Astrocyte (in vitro differentiated cells and primary cell): ENCODE measurements at regions not wholly inside any gene's neighbourhood (a gene's known extent, or its start where the extent isn't known, plus 50 kb on each side); places are given as distances from the start of the nearest gene placed in this dataset.
"Not testable (repeated sequence)": the region's sequence is repeated elsewhere in the genome, so short reads cannot be mapped to it uniquely, and the experiment has no call there.

Experiments used
- DNase-seq: peaks from one replicate; pipeline ENCODE4 v3.0.0-alpha.2; 2010; ENCODE audit warnings: low read depth
- FAIRE-seq: peaks from 2 replicates; lab custom pipeline; 2011; peaks lifted over from hg19 to GRCh38; lab: Jason Lieb, UNC
- H2AFZ ChIP-seq: 2 replicates; pipeline ENCODE4 v1.6.0; 2012; ENCODE audit warnings: low read depth, low read length, inconsistent platforms
- H3K27ac ChIP-seq: 2 replicates; pipeline ENCODE4 v1.5.1; 2011; ENCODE audit warnings: low read depth, low read length, inconsistent platforms
- H3K27me3 ChIP-seq: 2 replicates; pipeline ENCODE4 v1.6.0; 2011; ENCODE audit warnings: low read length, inconsistent platforms; ENCODE audit not compliant: insufficient read depth
- H3K36me3 ChIP-seq: 2 replicates; pipeline ENCODE4 v1.5.1; 2011; ENCODE audit warnings: low read length, inconsistent platforms; ENCODE audit not compliant: insufficient read depth
- H3K4me1 ChIP-seq: 2 replicates; pipeline ENCODE4 v1.5.1; 2011; ENCODE audit warnings: low read length, inconsistent platforms; ENCODE audit not compliant: insufficient read depth
- H3K4me2 ChIP-seq: 2 replicates; pipeline ENCODE4 v1.6.0; 2012; ENCODE audit warnings: low read length, inconsistent platforms
- H3K4me3 ChIP-seq: 2 replicates; pipeline ENCODE4 v1.5.1; 2011; ENCODE audit warnings: low read depth, mild to moderate bottlenecking, low read length, inconsistent platforms; ENCODE audit not compliant: insufficient read depth
- H3K79me2 ChIP-seq: 2 replicates; pipeline ENCODE4 v1.6.0; 2012; ENCODE audit warnings: mild to moderate bottlenecking, low read length, inconsistent platforms; ENCODE audit not compliant: insufficient read depth
- H3K9ac ChIP-seq: 2 replicates; pipeline ENCODE4 v1.6.0; 2012; ENCODE audit warnings: mild to moderate bottlenecking, low read length, inconsistent platforms
- H3K9me3 ChIP-seq: 2 replicates; pipeline ENCODE4 v1.5.1; 2012; ENCODE audit warnings: low read depth, mild to moderate bottlenecking, low read length, inconsistent platforms; ENCODE audit not compliant: insufficient read depth
- H4K20me1 ChIP-seq: 2 replicates; pipeline ENCODE4 v1.6.0; 2012; ENCODE audit warnings: low read length, inconsistent platforms; ENCODE audit not compliant: insufficient read depth
- H3K27ac Mint-ChIP-seq: one replicate; pipeline ENCODE4 v1.8.0; 2021; ENCODE audit warnings: mild to moderate bottlenecking, mixed read lengths; ENCODE audit not compliant: unreplicated experiment
- H3K27me3 Mint-ChIP-seq: one replicate; pipeline ENCODE4 v1.8.0; 2021; ENCODE audit warnings: low read depth, mixed read lengths; ENCODE audit not compliant: unreplicated experiment
- H3K36me3 Mint-ChIP-seq: one replicate; pipeline ENCODE4 v1.8.0; 2021; ENCODE audit warnings: low read depth, mixed read lengths; ENCODE audit not compliant: unreplicated experiment
- H3K4me1 Mint-ChIP-seq: one replicate; pipeline ENCODE4 v1.8.0; 2021; ENCODE audit warnings: low read depth, mixed read lengths; ENCODE audit not compliant: unreplicated experiment
- H3K4me3 Mint-ChIP-seq: one replicate; pipeline ENCODE4 v1.8.0; 2021; ENCODE audit warnings: mild to moderate bottlenecking, moderate library complexity, mixed read lengths; ENCODE audit not compliant: unreplicated experiment
- H3K9me3 Mint-ChIP-seq: one replicate; pipeline ENCODE4 v1.8.0; 2021; ENCODE audit warnings: mild to moderate bottlenecking, mixed read lengths; ENCODE audit not compliant: unreplicated experiment
- CTCF ChIP-seq: IDR thresholded peaks from 2 replicates; pipeline ENCODE4 v1.5.1; 2011; ENCODE audit warnings: low read depth, mild to moderate bottlenecking, inconsistent platforms, low read length, moderate library complexity; ENCODE audit not compliant: insufficient read depth
- EZH2 ChIP-seq: IDR thresholded peaks from 2 replicates; pipeline ENCODE4 v1.6.1; 2012; ENCODE audit warnings: mild to moderate bottlenecking, low read length, inconsistent platforms; ENCODE audit not compliant: insufficient read depth

- Histone ChIP-seq H3K36me3 (no peaks in the 10 kb centered on the region), H3K4me3 (no peak overlapping the region), H3K9ac (no peak overlapping the region), H3K9me3 (no peaks in the 10 kb centered on the region), H3K4me1 (no peaks in the 10 kb centered on the region), H4K20me1 (no peaks in the 10 kb centered on the region), H3K27ac (no peak overlapping the region), H3K79me2 (no peaks in the 10 kb centered on the region), H3K27me3 (no peaks in the 10 kb centered on the region), H3K4me2 (no peak overlapping the region), H2AFZ (no peak overlapping the region)
- Mint-ChIP-seq H3K9me3 (no peaks in the 10 kb centered on the region), H3K4me3 (no peak overlapping the region), H3K4me1 (no peaks in the 10 kb centered on the region), H3K27me3 (no peaks in the 10 kb centered on the region), H3K27ac (no peak overlapping the region), H3K36me3 (no peaks in the 10 kb centered on the region)
- FAIRE-seq (no peak), DNase-seq (no peak)
- no peak for TF ChIP-seq EZH2
- TF ChIP-seq CTCF: no peak
Measured at GRCh38 chr18:11357678-11358077, 208.3 kb upstream of the PIEZO2 start.

GRCh38 chr18:11344576-11344975 is 195.2 kb upstream of the PIEZO2 start:
- not testable (repeated sequence) for H3K27ac Mint-ChIP-seq, H3K36me3 Mint-ChIP-seq, H3K4me1 ChIP-seq, H3K4me1 Mint-ChIP-seq, DNase-seq, H3K79me2 ChIP-seq, H3K27ac ChIP-seq, H4K20me1 ChIP-seq, H3K9me3 ChIP-seq, H3K4me2 ChIP-seq, H3K4me3 Mint-ChIP-seq, H3K27me3 ChIP-seq, H2AFZ ChIP-seq, H3K36me3 ChIP-seq, FAIRE-seq, H3K4me3 ChIP-seq, H3K9ac ChIP-seq, H3K27me3 Mint-ChIP-seq
- peaks cover 12% of the 10 kb centered on the region for H3K9me3 Mint-ChIP-seq

- no peaks in the 10 kb centered on the region for H3K27me3 Mint-ChIP-seq
- Histone ChIP-seq H3K9ac (no peak overlapping the region), H3K27ac (no peak overlapping the region), H3K79me2 (no peaks in the 10 kb centered on the region), H3K27me3 (no peaks in the 10 kb centered on the region), H3K4me1 (no peaks in the 10 kb centered on the region), H2AFZ (no peak overlapping the region), H3K4me3 (no peak overlapping the region), H4K20me1 (no peaks in the 10 kb centered on the region), H3K4me2 (no peak overlapping the region), H3K36me3 (no peaks in the 10 kb centered on the region), H3K9me3 (no peaks in the 10 kb centered on the region)
- DNase-seq (no peak), FAIRE-seq (no peak)
- no peak for TF ChIP-seq CTCF
- no peak for TF ChIP-seq EZH2
- no peak overlapping the region for H3K4me3 Mint-ChIP-seq
- peaks cover 12% of the 10 kb centered on the region for H3K9me3 Mint-ChIP-seq
- no peaks in the 10 kb centered on the region for H3K4me1 Mint-ChIP-seq
- H3K27ac Mint-ChIP-seq: no peak overlapping the region
- no peaks in the 10 kb centered on the region for H3K36me3 Mint-ChIP-seq
Measured at GRCh38 chr18:11343096-11343495, 193.7 kb upstream of the PIEZO2 start.

- not testable (repeated sequence) for H3K4me1 ChIP-seq, DNase-seq, H4K20me1 ChIP-seq, H3K4me3 Mint-ChIP-seq, H3K4me3 ChIP-seq, FAIRE-seq, H3K9ac ChIP-seq, H3K4me1 Mint-ChIP-seq, H3K27me3 ChIP-seq, H3K36me3 Mint-ChIP-seq, H3K27ac Mint-ChIP-seq, H3K79me2 ChIP-seq, H3K27me3 Mint-ChIP-seq, H3K9me3 ChIP-seq, H3K4me2 ChIP-seq, H2AFZ ChIP-seq, H3K27ac ChIP-seq, H3K36me3 ChIP-seq
- peaks cover 12% of the 10 kb centered on the region for H3K9me3 Mint-ChIP-seq
Measured at GRCh38 chr18:11342115-11342514, 192.7 kb upstream of the PIEZO2 start.
